Fibroblast of skin of back (primary cell): ENCODE measurements at regions not wholly inside any gene's neighbourhood (a gene's known extent, or its start where the extent isn't known, plus 50 kb on each side); places are given as distances from the start of the nearest gene placed in this dataset.
"Not testable (repeated sequence)": the region's sequence is repeated elsewhere in the genome, so short reads cannot be mapped to it uniquely, and the experiment has no call there.

Experiments used
- DNase-seq: peaks from one replicate; pipeline ENCODE4 v3.0.0-alpha.2; 2013

GRCh38 chr1:10914056-10914455, 98.4 kb upstream of the TARDBP start:
- DNase-seq = no peak

- DNase-seq = no peak
These were observed 96.9 kb upstream of the TARDBP start for GRCh38 chr1:10915594-10915993.

GRCh38 chr1:10916311-10916710, 96.1 kb upstream of the TARDBP start:
- DNase-seq = no peak

- DNase-seq = no peak
These were observed 95.5 kb upstream of the TARDBP start for GRCh38 chr1:10916991-10917390.

GRCh38 chr1:10917513-10918454, 94.7 kb upstream of the TARDBP start:
- no peak for DNase-seq

- DNase-seq = peak; percentile 40
These were observed 93.9 kb upstream of the TARDBP start for GRCh38 chr1:10918531-10918930.

GRCh38 chr1:10920063-10920626, 92.3 kb upstream of the TARDBP start:
- DNase-seq = no peak

GRCh38 chr1:10922315-10923060, 90.0 kb upstream of the TARDBP start:
- not testable (repeated sequence) for DNase-seq

GRCh38 chr1:10924030-10924429, 88.4 kb upstream of the TARDBP start:
- DNase-seq = no peak

- DNase-seq = no peak
These were observed 83.8 kb upstream of the TARDBP start for GRCh38 chr1:10928654-10929053.

GRCh38 chr1:10932088-10932487, 80.4 kb upstream of the TARDBP start:
- DNase-seq = no peak

- DNase-seq = no peak
These were observed 78.2 kb upstream of the TARDBP start for GRCh38 chr1:10934150-10934818.

- DNase-seq = no peak
These were observed 77.2 kb upstream of the TARDBP start for GRCh38 chr1:10935246-10935645.

- no peak for DNase-seq
These were observed 76.7 kb upstream of the TARDBP start for GRCh38 chr1:10935724-10936123.

- no peak for DNase-seq
These were observed 75.2 kb upstream of the TARDBP start for GRCh38 chr1:10936998-10937901.

- DNase-seq = no peak
These were observed 73.6 kb upstream of the TARDBP start for GRCh38 chr1:10938741-10939417.

- peak; percentile 11 for DNase-seq
These were observed 72.6 kb upstream of the TARDBP start for GRCh38 chr1:10939654-10940450.

GRCh38 chr1:10940451-10940804, 72.0 kb upstream of the TARDBP start:
- DNase-seq = no peak

GRCh38 chr1:10940838-10941237, 71.6 kb upstream of the TARDBP start:
- DNase-seq = peak; percentile 13

- peak; percentile 19 for DNase-seq
These were observed 70.4 kb upstream of the TARDBP start for GRCh38 chr1:10941891-10942541.
